Upper lobe of right lung (tissue), 1 donor: ENCODE measurements at regions not wholly inside any gene's neighbourhood (a gene's known extent, or its start where the extent isn't known, plus 50 kb on each side); places are given as distances from the start of the nearest gene placed in this dataset.

Source experiments
- ATAC-seq: fragments of 200-7000 bp; cut with Tn5 transposase; one replicate; pipeline ENCODE4 v1.9.1; 2020; ENCODE audit warnings: mild to moderate bottlenecking, moderate library complexity
- DNase-seq: peaks from one replicate; pipeline ENCODE4 v3.0.0-alpha.2; 2020
- H3K27ac ChIP-seq: fragments of 200-600 bp; one replicate; pipeline ENCODE4 v1.8.0; 2022
- H3K27me3 ChIP-seq: fragments of 200-600 bp; one replicate; pipeline ENCODE4 v1.8.0; 2022; ENCODE audit warnings: mild to moderate bottlenecking
- H3K36me3 ChIP-seq: fragments of 200-600 bp; one replicate; pipeline ENCODE4 v1.8.0; 2022
- H3K4me1 ChIP-seq: fragments of 200-600 bp; one replicate; pipeline ENCODE4 v1.8.0; 2022
- H3K4me3 ChIP-seq: fragments of 200-600 bp; one replicate; pipeline ENCODE4 v1.8.0; 2022; ENCODE audit warnings: mild to moderate bottlenecking
- H3K9me3 ChIP-seq: fragments of 200-600 bp; one replicate; pipeline ENCODE4 v1.8.0; 2022
- CTCF ChIP-seq: fragments of 200-600 bp; IDR thresholded peaks from one replicate; pipeline ENCODE4 v1.8.0; 2022; ENCODE audit warnings: antibody characterized with exemption
- intact Hi-C: fragments of 100-400 bp; cut with DNase I; formaldehyde crosslinking; loops from one replicate; pipeline ENCODE4 v1.11.0; 2022
- donor health status: DM: no; HTN: yes; CAD: no; lungs with severe emphysema.

- H3K27me3 ChIP-seq, result no peaks in the 10 kb centered on the region
- peaks cover 11% of the 10 kb centered on the region for H3K9me3 ChIP-seq
- H3K4me3 ChIP-seq, result no peak overlapping the region
- H3K4me1 ChIP-seq, result peaks cover 5% of the 10 kb centered on the region
- intact Hi-C loops, result no loop called here
- H3K36me3 ChIP-seq, result no peaks in the 10 kb centered on the region
- TF ChIP-seq CTCF, result no peak
- no peak for DNase-seq
- H3K27ac ChIP-seq, result no peak overlapping the region
- ATAC-seq, result no peak
These were observed 363.9 kb upstream of the KLF4 start for GRCh38 chr9:107853461-107853860.

GRCh38 chr9:107852891-107853290 is 363.3 kb upstream of the KLF4 start:
- ATAC-seq (no peak), DNase-seq (no peak)
- intact Hi-C loops, result no loop called here
- Histone ChIP-seq H3K27me3 (no peaks in the 10 kb centered on the region), H3K27ac (no peak overlapping the region), H3K4me3 (no peak overlapping the region), H3K9me3 (peaks cover 11% of the 10 kb centered on the region), H3K4me1 (peaks cover 9% of the 10 kb centered on the region), H3K36me3 (no peaks in the 10 kb centered on the region)
- no peak for TF ChIP-seq CTCF

GRCh38 chr9:107850653-107851052 is 361.1 kb upstream of the KLF4 start:
- no peak for DNase-seq
- intact Hi-C loops, result no loop called here
- H3K4me3 ChIP-seq, result no peak overlapping the region
- peaks cover 10% of the 10 kb centered on the region for H3K9me3 ChIP-seq
- ATAC-seq, result no peak
- no peak for TF ChIP-seq CTCF
- H3K27me3 ChIP-seq, result no peaks in the 10 kb centered on the region
- no peak overlapping the region for H3K27ac ChIP-seq
- H3K36me3 ChIP-seq, result no peaks in the 10 kb centered on the region
- H3K4me1 ChIP-seq, result peaks cover 13% of the 10 kb centered on the region

GRCh38 chr9:107847978-107848964 is 358.7 kb upstream of the KLF4 start:
- H3K4me3 ChIP-seq, result no peak overlapping the region

GRCh38 chr9:107842530-107842929 is 353.0 kb upstream of the KLF4 start:
- DNase-seq (no peak), ATAC-seq (no peak)
- Histone ChIP-seq H3K4me1 (peaks cover under 1% of the 10 kb centered on the region), H3K27me3 (no peaks in the 10 kb centered on the region), H3K36me3 (no peaks in the 10 kb centered on the region), H3K9me3 (no peaks in the 10 kb centered on the region), H3K27ac (no peak overlapping the region), H3K4me3 (no peak overlapping the region)
- no peak for TF ChIP-seq CTCF
- intact Hi-C loops, result no loop called here

More at GRCh38 chr9:107847978-107848964, 358.7 kb upstream of the KLF4 start:
- Histone ChIP-seq H3K4me1 (peaks cover 13% of the 10 kb centered on the region), H3K36me3 (no peaks in the 10 kb centered on the region), H3K27me3 (no peaks in the 10 kb centered on the region), H3K9me3 (no peaks in the 10 kb centered on the region), H3K27ac (no peak overlapping the region)
- no peak for TF ChIP-seq CTCF
- DNase-seq, result no peak
- intact Hi-C loops, result no loop called here
- ATAC-seq, result peak; percentile 10
